ENCODE measurements at regions not wholly inside any gene's neighbourhood (a gene's known extent, or its start where the extent isn't known, plus 50 kb on each side); places are given as distances from the start of the nearest gene placed in this dataset.

- TF ChIP-seq REST (IDR thresholded peaks at IDR 0.05; ENCODE audit: insufficient read depth in 1 of 2, low read depth in 2 of 2, low read length in 2 of 2), result no peak
- no peak for TF ChIP-seq POLR2AphosphoS5 (IDR thresholded peaks at IDR 0.05; ENCODE audit: low read depth, low read length)
- TF ChIP-seq SIN3A (IDR thresholded peaks at IDR 0.05; ENCODE audit: borderline replicate concordance, insufficient read depth, low read length), result no peak
Observed at GRCh38 chr2:241982706-241983570, 113.4 kb downstream of the RTP5 start.
